Thyroid gland (tissue), 4 donors: ENCODE measurements at regions not wholly inside any gene's neighbourhood (a gene's known extent, or its start where the extent isn't known, plus 50 kb on each side); places are given as distances from the start of the nearest gene placed in this dataset.

Experiments
- DNase-seq, 2 donors: peaks; one replicate each; pipeline ENCODE4 v3.0.0-alpha.2; 2019
- H3K27ac ChIP-seq, 3 donors: fragments of 200-600 bp; sonication (generic); 1 replicate in 2 of 3; 2 replicates in 1 of 3; pipeline ENCODE4 v1.5.1; 2016 to 2019; ENCODE audit warnings: mild to moderate bottlenecking in 1 of 3, moderate library complexity in 1 of 3
- H3K27me3 ChIP-seq: fragments of 200-600 bp; sonication (generic); one replicate; pipeline ENCODE4 v1.5.1; 2019
- H3K36me3 ChIP-seq, 2 donors: fragments of 200-600 bp; sonication (generic); one replicate each; pipeline ENCODE4 v1.5.1; 2016 to 2019
- H3K4me1 ChIP-seq, 2 donors: fragments of 200-600 bp; sonication (generic); one replicate each; pipeline ENCODE4 v1.5.1; 2017 to 2019
- H3K4me3 ChIP-seq, 3 donors: fragments of 200-600 bp; sonication (generic); replicated peaks in 1 of 3; 1 replicate in 2 of 3; 2 replicates in 1 of 3; pipeline ENCODE4 v1.5.1; 2016; ENCODE audit warnings: mild to moderate bottlenecking in 1 of 3
- H3K9me3 ChIP-seq: fragments of 200-600 bp; sonication (generic); one replicate; pipeline ENCODE4 v1.5.1; 2017
- POLR2A ChIP-seq, 2 donors: fragments of 450-650 bp; IDR thresholded peaks; one replicate each; pipeline ENCODE4 v1.6.1; 2017; ENCODE audit warnings: antibody characterized with exemption in 2 of 2, mild to moderate bottlenecking in 2 of 2, moderate library complexity in 1 of 2
- WGBS, 2 donors: methylation state at CpG; one replicate each; pipeline ENCODE4 v1.1.5; 2017; 5-methylcytosine and 5-hydroxymethylcytosine counted together
- intact Hi-C: fragments of 100-400 bp; cut with DNase I; formaldehyde crosslinking; loops from one replicate; pipeline ENCODE4 v1.15.1; 2023
- TF ChIP-seq, protein P1 (sequence below), 6 experiments: fragments of 200-600 bp in 3 of 6; fragments of 450-650 bp in 3 of 6; sonication (generic) in 3 of 6; IDR thresholded peaks; one replicate each; pipeline ENCODE4 v1.5.1; 2016 to 2019; ENCODE audit warnings: antibody characterized with exemption in 6 of 6, mild to moderate bottlenecking in 2 of 6, inconsistent platforms in 1 of 6, moderate library complexity in 1 of 6

DNA sequence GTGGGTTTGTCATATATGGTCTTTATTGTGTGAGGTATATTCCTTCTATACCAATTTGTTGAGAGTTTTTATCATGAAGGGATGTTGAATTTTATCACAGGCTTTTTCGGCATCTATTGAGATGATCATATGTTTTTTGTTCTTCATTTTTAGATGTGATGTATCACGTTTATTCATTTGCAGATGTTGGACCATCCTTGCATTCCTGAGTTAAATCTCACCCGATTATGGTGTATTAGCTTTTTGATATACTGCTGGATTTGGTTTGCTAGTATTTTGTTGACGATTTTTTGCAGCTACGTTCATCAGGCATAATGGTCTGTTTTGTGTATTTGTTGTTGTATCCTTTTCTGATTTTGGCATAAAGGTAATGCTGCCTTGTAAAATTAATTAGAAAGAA lies 311.0 kb downstream of the PTEN start:
- H3K27ac ChIP-seq, result no peak overlapping the region
- intact Hi-C loops, result no loop called here

DNA sequence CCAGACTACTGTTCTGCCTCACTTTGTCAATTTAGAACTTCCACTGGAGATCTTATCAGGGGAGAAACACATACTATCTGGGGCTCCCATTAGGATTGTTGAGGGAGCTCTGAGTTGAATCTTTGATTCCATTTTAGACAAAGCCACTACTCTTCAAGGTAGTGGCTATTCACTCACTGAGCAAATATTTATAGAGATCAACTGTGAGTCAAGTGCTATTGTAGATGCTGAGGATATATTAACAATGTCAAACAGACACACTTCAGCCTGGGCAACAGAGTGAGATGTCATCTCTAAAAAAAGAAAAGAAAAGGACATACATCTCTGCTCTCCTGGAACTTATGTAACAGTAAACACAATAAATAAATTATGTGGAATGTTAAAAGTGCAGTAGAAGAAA lies 315.3 kb downstream of the PTEN start:
- no peak overlapping the region for H3K4me3 ChIP-seq
- intact Hi-C loops, result no loop called here
- TF ChIP-seq, protein P1, sequence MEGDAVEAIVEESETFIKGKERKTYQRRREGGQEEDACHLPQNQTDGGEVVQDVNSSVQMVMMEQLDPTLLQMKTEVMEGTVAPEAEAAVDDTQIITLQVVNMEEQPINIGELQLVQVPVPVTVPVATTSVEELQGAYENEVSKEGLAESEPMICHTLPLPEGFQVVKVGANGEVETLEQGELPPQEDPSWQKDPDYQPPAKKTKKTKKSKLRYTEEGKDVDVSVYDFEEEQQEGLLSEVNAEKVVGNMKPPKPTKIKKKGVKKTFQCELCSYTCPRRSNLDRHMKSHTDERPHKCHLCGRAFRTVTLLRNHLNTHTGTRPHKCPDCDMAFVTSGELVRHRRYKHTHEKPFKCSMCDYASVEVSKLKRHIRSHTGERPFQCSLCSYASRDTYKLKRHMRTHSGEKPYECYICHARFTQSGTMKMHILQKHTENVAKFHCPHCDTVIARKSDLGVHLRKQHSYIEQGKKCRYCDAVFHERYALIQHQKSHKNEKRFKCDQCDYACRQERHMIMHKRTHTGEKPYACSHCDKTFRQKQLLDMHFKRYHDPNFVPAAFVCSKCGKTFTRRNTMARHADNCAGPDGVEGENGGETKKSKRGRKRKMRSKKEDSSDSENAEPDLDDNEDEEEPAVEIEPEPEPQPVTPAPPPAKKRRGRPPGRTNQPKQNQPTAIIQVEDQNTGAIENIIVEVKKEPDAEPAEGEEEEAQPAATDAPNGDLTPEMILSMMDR (IDR thresholded peaks at IDR 0.05), result no peak
- TF ChIP-seq POLR2A (IDR thresholded peaks at IDR 0.05), result no peak
- peaks cover 5 to 9% of the 10 kb centered on the region in 2 donors for H3K4me1 ChIP-seq
- H3K27me3 ChIP-seq, result no peaks in the 10 kb centered on the region
- no peaks in the 10 kb centered on the region for H3K9me3 ChIP-seq
- DNase-seq, result no peak
- H3K27ac ChIP-seq, result no peak overlapping the region
- no peaks in the 10 kb centered on the region for H3K36me3 ChIP-seq

More for the DNA sequence above, 311.0 kb downstream of the PTEN start:
- Histone ChIP-seq H3K9me3 (no peaks in the 10 kb centered on the region), H3K36me3 (no peaks in the 10 kb centered on the region), H3K27me3 (no peaks in the 10 kb centered on the region), H3K4me1 (no peaks in the 10 kb centered on the region), H3K4me3 (no peak overlapping the region)
- DNase-seq, result no peak
- WGBS, 2 donors, result 95% methylated on average over 5 of the region's 5 CpGs
- TF ChIP-seq POLR2A (IDR thresholded peaks at IDR 0.05), result no peak
- TF ChIP-seq, protein P1 (IDR thresholded peaks at IDR 0.05), result no peak

DNA sequence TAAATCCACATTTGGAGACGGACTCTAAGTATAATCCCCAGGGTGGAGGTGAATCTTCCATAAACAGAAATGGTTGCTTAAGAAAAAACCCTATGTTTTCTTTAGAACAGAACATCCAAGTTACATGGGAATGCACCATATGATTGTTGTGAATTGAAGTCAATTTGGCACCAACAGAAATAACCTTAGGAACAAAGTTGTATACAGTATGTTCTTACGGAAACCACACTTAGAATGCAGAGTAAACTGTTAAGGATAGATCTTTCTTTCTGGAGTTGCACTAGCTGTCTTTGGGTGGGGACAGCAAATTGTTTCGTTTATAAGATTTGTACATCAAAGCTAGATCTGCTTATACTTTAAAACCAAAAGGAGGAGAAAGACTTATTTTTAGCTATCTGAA lies 316.4 kb downstream of the PTEN start:
- H3K9me3 ChIP-seq, result no peaks in the 10 kb centered on the region
- 91 to 95% methylated on average over 3 of the region's 3 CpGs for WGBS, 2 donors
- no peaks in the 10 kb centered on the region for H3K36me3 ChIP-seq

DNA sequence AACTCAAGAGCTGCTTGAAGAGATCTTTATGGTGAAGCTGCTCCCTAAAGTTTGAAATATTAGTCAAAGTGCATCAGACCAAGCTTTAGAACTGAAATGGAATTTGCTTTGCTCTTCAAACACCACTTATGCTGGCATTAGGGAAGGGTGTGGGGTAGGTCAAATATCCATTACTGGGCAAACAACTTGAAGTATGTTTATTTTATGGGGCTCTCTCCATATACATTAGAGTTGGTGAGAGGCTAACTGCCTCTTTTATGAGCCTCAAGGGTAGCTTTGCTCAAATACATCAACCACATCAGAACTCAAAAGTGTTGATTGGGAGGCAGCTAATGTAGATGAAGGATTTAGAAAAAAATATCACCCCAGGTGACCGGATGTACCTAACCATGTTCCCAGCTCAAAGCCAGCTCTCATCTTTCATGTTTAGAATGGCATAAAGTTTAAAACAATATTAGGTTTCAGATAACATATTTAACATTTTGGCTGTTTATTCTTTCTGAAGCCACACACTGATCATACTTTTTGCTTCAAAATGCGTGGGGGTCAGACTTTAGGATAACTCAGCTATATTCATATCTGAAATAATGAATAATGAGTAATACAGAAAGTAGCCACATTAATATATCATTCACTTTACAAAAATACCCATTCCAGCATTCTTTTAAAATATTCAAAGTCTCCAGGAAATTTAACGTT lies 318.6 kb downstream of the PTEN start:
- DNase-seq, result no peak
- 68 to 77% methylated on average over 3 of the region's 3 CpGs for WGBS, 2 donors
- Histone ChIP-seq H3K36me3 (no peaks in the 10 kb centered on the region), H3K4me3 (no peak overlapping the region), H3K27ac (no peak overlapping the region), H3K27me3 (no peaks in the 10 kb centered on the region), H3K9me3 (no peaks in the 10 kb centered on the region), H3K4me1 (peaks cover 5 to 9% of the 10 kb centered on the region in 2 donors)
- intact Hi-C loops, result no loop called here
- TF ChIP-seq POLR2A (IDR thresholded peaks at IDR 0.05), result no peak
- TF ChIP-seq, protein P1 (IDR thresholded peaks at IDR 0.05), result no peak

More for the DNA sequence above, 316.4 kb downstream of the PTEN start:
- Histone ChIP-seq H3K27ac (no peak overlapping the region), H3K4me3 (no peak overlapping the region), H3K4me1 (peaks cover 5 to 9% of the 10 kb centered on the region in 2 donors), H3K27me3 (no peaks in the 10 kb centered on the region)
- intact Hi-C loops, result no loop called here
- TF ChIP-seq, protein P1 (IDR thresholded peaks at IDR 0.05), result no peak
- no peak for TF ChIP-seq POLR2A (IDR thresholded peaks at IDR 0.05)
- DNase-seq, result no peak

DNA sequence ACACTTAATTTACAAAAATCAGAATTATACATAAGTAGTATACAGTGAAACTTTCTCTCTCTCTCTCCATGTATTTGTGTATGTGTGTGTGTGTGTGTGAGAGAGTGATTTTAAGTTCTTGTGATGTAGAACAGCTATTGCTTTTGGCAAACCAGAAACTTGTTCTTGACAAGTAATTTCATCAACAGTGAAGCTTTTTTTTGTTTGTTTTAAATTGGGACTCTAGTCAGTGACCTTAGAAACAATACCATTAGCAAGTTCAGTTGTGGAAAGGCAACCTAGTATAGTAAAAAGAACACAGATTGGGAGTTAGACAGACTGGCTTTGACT lies 319.1 kb downstream of the PTEN start:
- peaks cover 5 to 9% of the 10 kb centered on the region in 2 donors for H3K4me1 ChIP-seq
- intact Hi-C loops, result no loop called here
- no peaks in the 10 kb centered on the region for H3K27me3 ChIP-seq
- no peaks in the 10 kb centered on the region for H3K36me3 ChIP-seq
- H3K4me3 ChIP-seq, result no peak overlapping the region
- H3K27ac ChIP-seq, result no peak overlapping the region
- no peaks in the 10 kb centered on the region for H3K9me3 ChIP-seq
- TF ChIP-seq, protein P1 (IDR thresholded peaks at IDR 0.05), result no peak
- no peak for TF ChIP-seq POLR2A (IDR thresholded peaks at IDR 0.05)
- no peak for DNase-seq
